ENCODE measurements at regions not wholly inside any gene's neighbourhood (a gene's known extent, or its start where the extent isn't known, plus 50 kb on each side); places are given as distances from the start of the nearest gene placed in this dataset.

DNA sequence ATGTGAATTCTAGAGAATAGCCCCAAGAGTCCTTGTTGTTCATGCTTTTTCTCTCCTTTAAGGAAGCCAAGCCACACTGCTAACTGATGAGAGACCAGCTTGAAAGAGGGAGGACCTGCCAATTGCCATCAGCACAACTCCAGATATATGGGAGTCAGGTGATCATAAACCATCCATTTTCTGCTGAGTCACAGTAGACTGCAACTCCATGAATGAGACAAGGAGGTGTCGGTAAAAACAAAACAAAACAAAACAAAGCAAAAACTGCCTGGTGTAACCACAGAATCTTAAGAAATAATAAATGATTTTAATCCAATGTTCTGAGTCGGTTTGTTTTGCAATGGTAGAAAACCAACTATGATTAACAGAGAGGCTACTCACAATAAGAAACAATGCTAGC lies 837.3 kb downstream of the PCDH7 start:
- DNase-seq (ENCODE audit: unreplicated experiment): peak; percentile 52
- intact Hi-C loops (cut with micrococcal nuclease): no loop called here
- no peaks in the 10 kb centered on the region for H3K27me3 Mint-ChIP-seq (ENCODE audit: insufficient read depth, unreplicated experiment)

DNA sequence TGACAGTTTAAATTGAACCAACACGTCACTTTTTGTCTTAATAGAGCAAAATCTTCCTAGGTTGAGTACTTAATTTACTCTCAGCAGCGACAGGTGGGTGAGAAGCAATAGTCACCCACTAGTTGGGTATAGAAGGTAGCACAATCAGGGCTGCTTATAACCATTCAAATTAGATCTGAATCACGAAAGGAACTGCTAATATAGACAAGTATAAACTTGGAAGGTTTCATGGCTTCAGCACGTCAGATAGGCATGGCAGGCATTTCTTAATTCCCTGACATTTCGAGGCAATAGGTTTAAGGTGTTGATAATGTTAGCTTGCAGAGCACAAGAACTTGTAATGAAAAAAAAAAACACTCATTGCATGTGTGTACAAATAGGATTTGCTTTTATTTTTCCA lies 853.4 kb downstream of the PCDH7 start:
- intact Hi-C loops (cut with micrococcal nuclease): no loop called here
- DNase-seq (ENCODE audit: unreplicated experiment): no peak
- Mint-ChIP-seq H3K4me1 (ENCODE audit: insufficient read depth, unreplicated experiment) (no peaks in the 10 kb centered on the region), H3K4me3 (ENCODE audit: unreplicated experiment) (no peak overlapping the region), H3K27ac (ENCODE audit: low read depth, unreplicated experiment) (no peak overlapping the region), H3K9me3 (ENCODE audit: unreplicated experiment) (no peaks in the 10 kb centered on the region), H3K36me3 (ENCODE audit: insufficient read depth, unreplicated experiment) (no peaks in the 10 kb centered on the region), H3K27me3 (ENCODE audit: insufficient read depth, unreplicated experiment) (no peaks in the 10 kb centered on the region)
- CTCF ChIA-PET: no interaction called here
- TF ChIP-seq, protein P1, sequence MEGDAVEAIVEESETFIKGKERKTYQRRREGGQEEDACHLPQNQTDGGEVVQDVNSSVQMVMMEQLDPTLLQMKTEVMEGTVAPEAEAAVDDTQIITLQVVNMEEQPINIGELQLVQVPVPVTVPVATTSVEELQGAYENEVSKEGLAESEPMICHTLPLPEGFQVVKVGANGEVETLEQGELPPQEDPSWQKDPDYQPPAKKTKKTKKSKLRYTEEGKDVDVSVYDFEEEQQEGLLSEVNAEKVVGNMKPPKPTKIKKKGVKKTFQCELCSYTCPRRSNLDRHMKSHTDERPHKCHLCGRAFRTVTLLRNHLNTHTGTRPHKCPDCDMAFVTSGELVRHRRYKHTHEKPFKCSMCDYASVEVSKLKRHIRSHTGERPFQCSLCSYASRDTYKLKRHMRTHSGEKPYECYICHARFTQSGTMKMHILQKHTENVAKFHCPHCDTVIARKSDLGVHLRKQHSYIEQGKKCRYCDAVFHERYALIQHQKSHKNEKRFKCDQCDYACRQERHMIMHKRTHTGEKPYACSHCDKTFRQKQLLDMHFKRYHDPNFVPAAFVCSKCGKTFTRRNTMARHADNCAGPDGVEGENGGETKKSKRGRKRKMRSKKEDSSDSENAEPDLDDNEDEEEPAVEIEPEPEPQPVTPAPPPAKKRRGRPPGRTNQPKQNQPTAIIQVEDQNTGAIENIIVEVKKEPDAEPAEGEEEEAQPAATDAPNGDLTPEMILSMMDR (IDR thresholded peaks at IDR 0.05; ENCODE audit: unreplicated experiment): no peak
- no TSS peak for BruUV-seq (replicated peaks)
- POLR2A ChIA-PET: no interaction called here

More for the DNA sequence above, 837.3 kb downstream of the PCDH7 start:
- Mint-ChIP-seq H3K9me3 (ENCODE audit: unreplicated experiment) (no peaks in the 10 kb centered on the region), H3K27ac (ENCODE audit: low read depth, unreplicated experiment) (peak overlapping the region; percentile 78), H3K4me1 (ENCODE audit: insufficient read depth, unreplicated experiment) (peaks cover 7% of the 10 kb centered on the region), H3K4me3 (ENCODE audit: unreplicated experiment) (no peak overlapping the region), H3K36me3 (ENCODE audit: insufficient read depth, unreplicated experiment) (no peaks in the 10 kb centered on the region)
- BruUV-seq (replicated peaks): no TSS peak
- TF ChIP-seq, protein P1 (IDR thresholded peaks at IDR 0.05; ENCODE audit: unreplicated experiment): no peak
- ChIA-PET CTCF (no interaction called here), POLR2A (interaction anchor here (0.6 kb wide), 1 partner anchor 827 kb away, joined by 3 read pairs; no protein-coding TSS in a partner anchor)

DNA sequence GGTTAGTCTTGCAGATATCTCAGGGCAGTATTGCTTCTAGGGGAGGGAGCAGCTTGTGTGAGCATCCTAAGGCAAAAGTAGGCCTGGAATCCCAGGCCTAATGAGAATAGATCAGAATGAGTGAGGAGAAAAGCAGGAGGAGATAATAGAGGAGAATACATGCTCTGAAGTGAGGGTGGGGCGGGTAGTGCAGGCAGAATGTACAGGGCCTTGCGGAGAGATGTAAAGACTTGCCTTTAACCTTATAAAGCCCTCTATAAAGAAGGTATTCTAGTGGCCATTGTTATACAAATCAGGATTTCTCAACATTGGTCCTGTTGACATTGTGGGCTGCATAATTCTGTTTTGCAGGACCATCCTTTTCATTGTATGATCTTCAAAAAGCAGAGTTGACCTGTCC lies 855.3 kb downstream of the PCDH7 start:
- Mint-ChIP-seq H3K27ac (ENCODE audit: low read depth, unreplicated experiment) (no peak overlapping the region), H3K27me3 (ENCODE audit: insufficient read depth, unreplicated experiment) (no peaks in the 10 kb centered on the region), H3K36me3 (ENCODE audit: insufficient read depth, unreplicated experiment) (no peaks in the 10 kb centered on the region), H3K9me3 (ENCODE audit: unreplicated experiment) (no peaks in the 10 kb centered on the region), H3K4me3 (ENCODE audit: unreplicated experiment) (no peak overlapping the region), H3K4me1 (ENCODE audit: insufficient read depth, unreplicated experiment) (peaks cover 6% of the 10 kb centered on the region)
- DNase-seq (ENCODE audit: unreplicated experiment): no peak
- intact Hi-C loops (cut with micrococcal nuclease): no loop called here
- BruUV-seq (replicated peaks): no TSS peak
- CTCF ChIA-PET: interaction anchor here (0.6 kb wide), 1 partner anchor 100 kb away, joined by 4 read pairs; no protein-coding TSS in a partner anchor
- TF ChIP-seq, protein P1 (IDR thresholded peaks at IDR 0.05; ENCODE audit: unreplicated experiment): no peak
- POLR2A ChIA-PET: interaction anchor here (1.3 kb wide), 1 partner anchor 8 kb away, joined by 5 read pairs; no protein-coding TSS in a partner anchor

DNA sequence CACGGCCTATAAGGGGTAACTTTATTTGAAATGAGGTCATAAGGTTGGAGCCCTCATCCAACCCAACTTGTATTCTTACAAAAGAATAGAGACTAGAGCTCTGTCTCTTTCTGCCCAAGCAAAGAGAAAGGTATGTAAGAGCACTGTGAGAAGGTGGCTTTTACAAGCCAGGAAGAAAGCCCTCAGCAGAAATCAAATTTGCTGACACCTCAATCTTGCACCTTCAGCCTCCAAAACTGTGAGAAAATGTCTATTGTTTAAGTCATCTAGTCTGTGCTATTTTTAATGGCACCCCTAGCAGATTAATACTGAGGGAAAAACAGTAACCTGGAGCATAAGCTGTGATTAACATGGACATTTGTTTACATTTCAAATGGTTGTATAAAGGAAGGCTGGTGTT lies 860.7 kb downstream of the PCDH7 start:
- H3K27ac Mint-ChIP-seq (ENCODE audit: low read depth, unreplicated experiment): no peak overlapping the region
- TF ChIP-seq, protein P1 (IDR thresholded peaks at IDR 0.05; ENCODE audit: unreplicated experiment): no peak
- intact Hi-C loops (cut with micrococcal nuclease): no loop called here
- no peaks in the 10 kb centered on the region for H3K36me3 Mint-ChIP-seq (ENCODE audit: insufficient read depth, unreplicated experiment)
- ChIA-PET POLR2A (interaction anchor here (1.1 kb wide), 1 partner anchor 42 kb away, joined by 4 read pairs; no protein-coding TSS in a partner anchor), CTCF (interaction anchor here (0.6 kb wide), 1 partner anchor 128 kb away, joined by 4 read pairs; no protein-coding TSS in a partner anchor)
- H3K27me3 Mint-ChIP-seq (ENCODE audit: insufficient read depth, unreplicated experiment): no peaks in the 10 kb centered on the region
- H3K4me1 Mint-ChIP-seq (ENCODE audit: insufficient read depth, unreplicated experiment): peaks cover 6% of the 10 kb centered on the region
- no peak for DNase-seq (ENCODE audit: unreplicated experiment)
- H3K9me3 Mint-ChIP-seq (ENCODE audit: unreplicated experiment): no peaks in the 10 kb centered on the region
- H3K4me3 Mint-ChIP-seq (ENCODE audit: unreplicated experiment): no peak overlapping the region
- no TSS peak for BruUV-seq (replicated peaks)

All from MCF 10A (cell line).